ENCODE measurements at regions not wholly inside any gene's neighbourhood (a gene's known extent, or its start where the extent isn't known, plus 50 kb on each side); places are given as distances from the start of the nearest gene placed in this dataset.
"Not testable (repeated sequence)": the region's sequence is repeated elsewhere in the genome, so short reads cannot be mapped to it uniquely, and the experiment has no call there.

DNA sequence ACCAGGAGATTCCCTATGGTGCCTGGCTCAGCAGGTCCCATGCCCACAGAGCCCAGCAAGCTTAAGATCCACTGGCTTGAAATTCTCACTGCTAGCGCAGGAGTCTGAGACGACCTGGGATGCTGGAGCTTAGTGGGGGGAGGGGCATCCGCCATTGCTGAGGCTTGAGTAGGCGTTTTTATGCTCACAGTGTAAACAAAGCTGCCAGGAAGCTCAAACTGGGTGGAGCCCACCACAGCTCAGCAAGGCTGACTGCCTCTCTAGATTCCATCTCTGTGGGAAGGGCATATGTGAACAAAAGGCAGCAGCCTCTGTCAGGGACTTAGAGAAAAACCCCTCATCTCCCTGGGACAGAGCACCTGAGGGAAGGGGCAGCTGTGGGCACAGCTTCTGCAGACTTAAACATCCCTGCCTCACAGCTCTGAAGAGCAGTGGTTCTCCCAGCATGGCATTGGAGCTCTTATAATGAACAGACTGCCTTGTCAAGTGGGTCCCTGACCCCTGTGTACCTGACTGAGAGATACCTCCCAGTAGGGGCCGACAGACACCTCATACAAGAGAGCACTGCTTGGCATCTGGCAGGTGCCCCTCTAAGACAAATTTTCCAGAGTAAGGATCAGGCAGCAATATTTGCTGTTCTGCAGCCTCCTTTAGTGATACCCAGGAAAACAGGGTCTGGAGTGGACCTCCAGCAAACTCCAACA lies 231.5 kb upstream of the SETMAR start:
- DNase-seq (ENCODE audit: low read depth), result no peak

DNA sequence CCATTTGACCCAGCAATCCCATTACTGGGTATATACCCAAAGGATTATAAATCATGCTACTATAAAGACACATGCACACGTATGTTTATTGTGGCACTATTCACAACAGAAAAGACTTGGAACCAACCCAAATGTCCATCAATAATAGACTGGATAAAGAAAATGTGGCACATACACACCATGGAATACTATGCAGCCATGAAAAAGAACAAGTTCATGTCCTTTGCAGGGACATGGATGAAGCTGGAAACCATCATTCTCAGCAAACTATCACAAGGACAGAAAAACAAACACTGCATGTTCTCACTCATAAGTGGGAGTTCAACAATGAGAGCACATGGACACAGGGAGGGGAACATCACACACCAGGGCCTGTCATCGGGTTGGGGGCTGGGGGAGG lies 225.9 kb upstream of the SETMAR start:
- not testable (repeated sequence) for DNase-seq (ENCODE audit: low read depth)

DNA sequence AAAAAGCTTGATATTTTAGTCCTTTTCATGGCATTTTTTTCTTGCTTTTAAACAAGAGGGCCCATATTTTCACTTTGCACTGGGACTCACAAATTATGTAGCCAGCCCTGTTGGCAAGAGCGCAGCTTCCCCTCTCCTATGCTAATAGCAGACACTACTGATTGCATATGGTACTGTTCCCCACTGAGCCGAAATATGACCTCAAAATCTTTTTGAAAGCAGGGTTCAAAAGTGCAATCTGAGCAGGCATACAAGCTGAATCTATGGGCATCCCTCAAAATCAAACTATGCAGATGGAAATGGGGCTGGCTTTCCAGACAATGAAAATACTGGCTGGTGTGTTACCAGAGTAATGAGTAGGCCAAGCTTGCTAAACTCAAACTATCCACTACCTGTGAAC lies 225.2 kb upstream of the SETMAR start:
- DNase-seq (ENCODE audit: low read depth), result no peak

DNA sequence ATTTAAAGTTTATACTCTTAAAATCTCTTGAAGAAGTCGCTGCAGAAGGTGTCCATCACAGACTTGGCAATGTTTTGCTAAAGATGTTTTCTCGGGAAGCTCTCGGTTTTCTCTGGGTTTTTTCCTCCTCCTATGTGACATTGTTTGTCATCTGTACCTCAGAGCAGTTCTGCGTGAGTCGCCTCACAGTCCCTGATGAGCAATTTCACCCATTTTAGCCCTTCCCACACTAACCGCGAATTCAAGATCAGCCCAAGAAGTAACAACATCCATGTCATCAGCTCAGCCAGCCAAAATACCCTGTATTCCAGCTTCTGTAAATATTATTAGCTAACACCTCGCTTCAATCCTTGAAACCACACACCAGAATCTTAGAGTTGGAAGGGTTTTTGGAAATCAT lies 224.3 kb upstream of the SETMAR start:
- no peak for DNase-seq (ENCODE audit: low read depth)

DNA sequence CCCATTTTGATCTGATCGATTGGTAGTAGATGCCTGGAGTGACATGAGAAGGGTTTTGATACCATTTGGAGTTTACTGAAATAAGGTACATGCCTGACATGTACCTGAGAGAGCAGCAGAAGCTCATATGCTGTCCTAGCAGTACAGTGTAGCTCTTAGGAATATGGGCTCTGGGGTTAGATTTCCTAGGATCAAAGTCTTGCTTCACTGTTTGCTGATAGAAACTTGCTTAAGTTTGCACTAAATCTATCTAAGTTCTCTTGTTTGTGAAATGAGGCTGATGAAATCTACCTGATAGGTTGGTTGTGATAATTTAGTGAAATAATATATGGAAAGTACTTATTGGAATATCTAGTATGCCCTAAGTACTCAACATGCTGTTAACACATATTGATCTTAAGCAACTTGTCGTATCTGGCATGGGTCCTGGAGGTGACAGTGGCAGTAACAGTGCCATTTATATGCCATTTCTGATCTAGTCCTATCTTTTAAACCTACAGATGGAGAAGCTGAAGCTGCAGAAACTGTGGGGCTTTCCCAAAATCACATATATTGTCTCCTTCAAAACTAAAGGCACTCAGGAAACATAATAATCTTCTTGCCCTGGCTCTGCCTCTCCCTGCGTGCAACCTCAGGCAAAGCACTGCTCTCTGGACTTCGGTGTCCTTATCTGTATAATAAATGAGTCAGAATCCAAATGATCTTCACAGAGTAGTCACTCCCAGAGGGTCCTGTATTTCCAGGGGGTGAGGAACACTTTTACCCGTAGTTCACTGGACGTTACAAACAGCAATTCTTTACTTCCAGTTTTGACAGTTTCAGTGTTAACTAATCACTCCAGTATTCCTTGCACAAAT lies 223.6 kb upstream of the SETMAR start:
- DNase-seq (ENCODE audit: low read depth), result no peak

DNA sequence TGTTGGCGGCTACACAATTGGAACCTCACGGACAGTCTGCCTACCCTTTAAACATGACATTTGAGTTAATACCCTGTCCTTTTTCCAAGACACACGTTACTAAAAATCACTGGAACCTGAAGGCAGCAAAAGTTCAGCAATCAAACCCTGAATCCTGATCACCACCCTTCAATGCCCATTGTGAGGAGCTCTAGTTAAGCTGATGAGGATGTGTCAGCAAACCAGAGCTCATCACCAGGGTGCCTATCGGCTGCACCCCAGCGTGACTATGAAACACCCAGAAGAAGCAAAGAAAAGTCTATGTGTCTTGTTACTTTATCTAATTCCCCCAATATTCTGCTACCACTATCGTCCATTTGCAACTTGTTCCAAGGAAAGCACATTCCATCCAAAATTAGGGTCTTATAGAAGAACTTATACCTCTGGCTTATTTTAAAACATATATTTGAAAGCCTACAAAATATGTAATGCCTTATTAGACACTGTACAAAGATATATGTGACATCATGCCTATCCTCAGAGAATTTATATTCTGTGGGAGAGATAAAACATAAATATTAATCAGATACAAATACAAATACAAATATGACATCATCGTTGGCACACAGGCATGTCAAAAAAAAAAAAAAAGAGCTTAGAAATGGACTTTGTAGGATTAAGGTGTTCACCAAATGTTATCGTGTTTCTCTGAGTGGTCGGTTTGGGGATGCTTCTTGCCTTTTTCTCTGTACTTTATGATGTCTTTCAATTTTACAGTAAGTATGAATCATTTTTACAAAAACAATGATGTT lies 219.7 kb upstream of the SETMAR start:
- DNase-seq (ENCODE audit: low read depth), result no peak

DNA sequence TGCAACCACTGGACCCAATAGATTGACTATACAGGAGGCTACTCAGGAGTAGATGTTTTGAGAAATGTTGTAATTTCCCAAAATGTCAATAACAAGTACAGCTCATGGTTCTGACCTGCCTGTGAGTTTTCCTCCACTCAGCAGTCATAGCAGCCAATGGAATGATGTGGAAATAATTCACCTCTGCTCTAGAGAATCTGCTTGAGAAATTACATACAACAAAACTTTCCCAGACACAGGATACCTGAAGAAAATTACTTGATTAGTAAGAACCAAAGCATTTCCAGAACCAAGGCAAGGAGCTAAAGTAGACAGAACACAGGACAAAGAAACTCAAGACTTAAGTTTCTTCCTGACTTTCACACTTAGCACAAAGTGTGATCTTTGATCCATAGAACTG lies 218.9 kb upstream of the SETMAR start:
- DNase-seq (ENCODE audit: low read depth), result no peak

DNA sequence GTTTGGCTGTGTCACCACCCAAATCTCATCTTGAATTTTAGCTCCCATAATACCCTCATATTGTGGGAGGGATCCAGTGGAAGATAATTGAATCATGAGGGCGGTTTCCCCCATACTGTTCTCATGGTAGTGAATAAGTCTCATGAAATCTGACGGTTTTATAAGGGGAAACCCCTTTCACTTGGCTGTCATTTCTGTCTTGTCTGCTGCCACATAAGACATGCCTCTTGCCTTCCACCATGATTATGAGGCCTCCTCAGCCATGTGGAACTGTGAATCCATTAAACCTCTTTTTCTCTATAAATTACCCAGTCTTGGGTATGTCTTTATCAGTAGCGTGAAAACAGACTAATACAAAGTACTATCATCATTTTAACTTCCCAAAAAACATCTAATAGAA lies 216.5 kb upstream of the SETMAR start:
- DNase-seq (ENCODE audit: low read depth), result not testable (repeated sequence)

DNA sequence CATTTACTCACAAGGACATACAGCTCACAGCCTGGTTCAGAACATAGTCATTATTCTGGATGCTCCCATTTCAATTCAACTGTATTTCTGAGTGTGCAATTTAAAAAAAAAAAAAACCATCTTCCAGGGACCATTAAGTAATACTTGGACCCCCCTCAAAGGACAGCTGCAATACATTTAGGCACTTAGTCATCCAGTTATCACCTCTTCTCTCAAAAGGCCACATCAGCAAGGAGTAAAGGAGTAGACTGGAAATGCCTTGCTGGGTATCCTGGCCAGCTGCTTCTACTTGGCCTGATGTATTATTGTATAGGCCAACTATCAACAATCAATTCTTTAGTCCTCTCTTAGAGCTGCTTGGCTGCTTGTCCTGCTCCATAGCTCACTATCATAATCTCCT lies 211.4 kb upstream of the SETMAR start:
- no peak for DNase-seq (ENCODE audit: low read depth)

DNA sequence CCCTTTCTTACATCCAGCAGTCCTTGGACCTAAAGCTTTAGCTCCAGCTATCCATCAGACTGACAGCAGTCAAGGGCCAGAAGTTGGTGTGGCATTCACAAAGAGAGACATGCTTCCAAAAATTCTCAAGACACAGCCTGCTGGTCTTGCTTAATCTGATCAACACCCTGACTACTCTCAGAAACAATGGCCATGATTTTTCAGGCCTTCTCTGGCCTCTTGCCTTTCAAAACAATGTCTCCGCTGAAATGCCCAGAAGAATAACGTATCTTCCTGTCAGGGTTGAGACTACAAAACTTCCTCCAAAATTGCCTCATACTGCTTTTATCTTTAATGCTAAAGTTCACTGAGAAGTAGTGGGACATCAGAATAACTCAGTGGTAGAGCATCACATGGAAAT lies 205.4 kb upstream of the SETMAR start:
- DNase-seq (ENCODE audit: low read depth), result no peak

DNA sequence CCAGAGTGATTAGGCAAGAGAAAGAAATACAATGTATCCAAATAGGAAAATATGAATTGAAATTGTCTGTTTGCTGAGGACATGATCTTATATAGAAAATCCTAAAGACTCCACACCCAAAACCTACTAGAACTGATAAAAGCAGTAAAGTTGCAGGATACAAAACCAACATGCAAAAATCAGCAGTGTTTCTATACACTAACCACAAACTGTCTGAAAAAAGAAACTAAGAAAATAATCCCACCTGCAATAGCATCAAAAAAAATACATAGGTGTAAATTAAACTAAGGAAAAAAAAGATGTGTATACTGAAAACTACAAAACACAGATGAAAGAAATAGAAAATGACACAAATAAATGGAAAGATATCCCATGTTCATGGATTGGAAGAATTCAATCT lies 203.6 kb upstream of the SETMAR start:
- no peak for DNase-seq (ENCODE audit: low read depth)

DNA sequence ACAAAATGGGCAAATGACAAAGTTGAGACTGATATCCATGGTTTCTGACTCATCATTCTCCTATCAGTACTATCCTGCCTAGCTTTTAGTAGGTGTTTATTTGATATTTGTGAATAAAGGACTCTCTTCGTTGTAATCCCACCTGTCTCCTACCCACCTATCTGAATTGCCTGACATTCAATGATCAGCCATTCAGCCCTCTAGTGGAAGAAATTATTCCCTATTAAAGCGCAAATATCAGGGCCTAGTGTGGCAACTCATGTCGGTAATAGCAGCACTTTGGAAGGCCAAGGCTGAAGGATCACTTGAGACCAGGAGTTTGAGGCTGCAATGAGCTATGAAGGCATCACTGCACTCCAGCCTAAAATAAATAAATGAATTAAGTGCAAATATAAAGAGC lies 195.7 kb upstream of the SETMAR start:
- no peak for DNase-seq (ENCODE audit: low read depth)

DNA sequence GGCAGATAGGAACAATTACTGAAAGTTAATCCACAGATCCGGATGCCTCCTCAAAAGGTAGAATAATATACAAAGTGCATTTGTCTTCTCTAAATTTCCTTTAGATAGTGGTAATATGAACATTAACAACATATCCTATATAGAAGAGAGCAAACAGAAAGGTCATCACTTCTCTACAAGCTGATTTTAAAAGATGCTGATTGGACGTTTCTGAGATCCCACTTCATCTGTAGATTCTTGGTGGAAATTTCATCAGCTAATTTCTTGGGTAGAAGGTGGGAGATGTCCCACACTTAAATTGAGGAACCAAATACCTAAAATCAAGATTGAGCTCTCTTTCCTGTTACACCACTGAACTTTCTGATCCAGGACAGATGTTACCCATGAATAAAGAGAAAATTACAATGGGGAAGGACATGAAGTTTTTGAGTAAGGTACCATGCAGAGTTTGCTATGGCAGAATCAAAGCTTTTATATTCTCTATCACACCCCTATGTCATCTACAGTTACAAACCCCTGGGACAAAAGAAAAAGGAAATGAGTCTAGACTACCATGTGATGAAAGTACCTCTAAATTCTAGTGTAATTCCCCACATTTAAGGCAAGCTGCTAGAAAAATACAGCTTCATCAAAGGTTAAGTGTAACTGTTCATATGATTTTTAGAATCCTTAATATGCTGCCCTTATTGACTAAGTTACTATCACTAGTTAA lies 189.2 kb upstream of the SETMAR start:
- no peak for DNase-seq (ENCODE audit: low read depth)

DNA sequence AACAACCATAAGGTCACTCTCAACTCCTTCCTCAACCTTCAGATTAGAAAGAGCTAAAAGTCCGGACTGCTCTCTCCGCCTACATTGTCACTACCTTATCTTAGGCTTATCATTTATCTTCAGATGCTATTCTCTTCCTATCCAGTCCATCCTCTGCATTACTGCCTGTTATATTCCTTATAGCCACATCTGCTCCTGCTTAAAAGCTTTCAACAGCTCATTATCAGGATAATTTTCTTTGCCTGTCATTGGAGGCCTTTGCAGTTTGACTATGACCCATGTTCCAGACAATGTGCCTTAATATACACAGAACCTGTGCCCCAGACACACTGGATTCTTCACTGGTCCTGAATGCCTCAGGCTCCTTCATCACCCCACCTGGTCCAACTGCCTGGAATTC lies 184.1 kb upstream of the SETMAR start:
- no peak for DNase-seq (ENCODE audit: low read depth)

DNA sequence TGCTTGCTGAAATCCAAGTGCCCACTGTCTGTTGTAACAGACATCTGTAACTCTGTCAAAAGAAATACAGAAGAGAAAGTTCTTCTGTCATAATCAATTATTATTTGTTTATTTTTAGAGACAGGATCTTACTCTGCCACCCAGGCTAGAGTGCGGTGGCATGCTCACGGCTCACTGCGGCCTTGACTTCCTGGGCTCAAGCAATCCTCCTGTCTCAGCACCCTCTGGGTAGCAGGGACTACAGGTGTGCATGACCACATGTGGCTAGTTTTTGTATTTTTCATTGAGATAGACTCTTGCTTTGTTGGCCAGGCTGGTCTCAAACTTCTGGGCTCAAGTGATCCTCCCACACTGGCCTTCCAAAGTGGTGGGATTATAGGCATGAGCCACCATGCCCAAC lies 177.6 kb upstream of the SETMAR start:
- no peak for DNase-seq (ENCODE audit: low read depth)

DNA sequence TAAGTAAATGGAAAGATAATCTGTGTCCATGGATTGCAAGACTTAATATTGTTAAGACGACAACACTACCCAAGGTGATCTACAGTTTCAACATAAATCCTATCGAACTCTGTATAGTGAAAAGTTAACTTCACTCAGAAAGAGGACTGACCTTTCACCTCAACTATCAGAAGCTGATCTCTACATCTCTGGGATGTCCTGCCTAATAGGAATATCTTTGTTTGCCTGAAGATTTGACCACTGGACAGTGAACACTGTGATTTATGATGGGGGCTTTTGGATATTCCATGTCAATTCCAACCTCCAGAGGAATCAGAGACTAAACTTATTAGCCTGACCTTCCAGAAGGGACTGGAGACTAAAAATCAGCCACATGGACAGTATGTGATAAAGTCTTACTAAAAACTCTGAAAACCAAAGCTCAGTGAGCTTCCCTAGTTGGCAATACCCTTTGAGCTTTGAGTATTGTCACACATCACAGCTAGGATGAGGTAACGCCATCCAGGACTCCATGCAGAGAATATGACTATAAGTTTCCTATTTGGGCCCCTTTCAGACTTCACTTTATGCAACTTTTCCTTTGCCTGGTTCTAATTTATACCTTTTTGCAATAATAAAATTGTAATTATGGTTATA lies 164.9 kb upstream of the SETMAR start:
- no peak for DNase-seq (ENCODE audit: low read depth)

DNA sequence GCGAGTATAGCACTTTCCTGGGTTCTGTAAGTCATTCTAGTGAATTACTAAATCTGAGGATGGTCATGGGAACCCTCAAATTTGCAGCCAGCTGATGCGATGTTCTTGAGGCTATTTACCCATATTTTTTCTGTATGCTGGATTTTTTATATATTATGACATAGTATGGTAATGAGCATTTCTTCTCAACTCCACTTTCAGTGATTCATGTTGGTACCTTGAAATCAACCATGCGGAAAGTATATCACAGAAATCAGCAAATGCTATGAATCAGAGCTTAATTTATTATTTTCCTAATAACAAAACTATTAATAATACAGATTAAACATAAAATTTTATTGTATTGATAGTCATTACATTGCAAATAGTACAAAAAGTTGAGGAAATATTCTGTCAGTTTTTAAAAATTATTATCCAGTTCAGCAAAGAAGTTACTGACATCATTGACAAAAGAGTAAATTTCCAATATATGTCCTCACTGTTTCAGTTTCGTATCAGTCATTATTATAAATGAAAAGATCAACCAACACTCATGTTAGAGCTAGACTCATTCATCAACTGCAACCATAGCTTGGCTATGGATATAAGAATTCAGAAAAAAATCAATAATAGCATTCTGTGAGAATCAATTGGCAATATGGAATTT lies 164.3 kb upstream of the SETMAR start:
- DNase-seq (ENCODE audit: low read depth), result no peak

DNA sequence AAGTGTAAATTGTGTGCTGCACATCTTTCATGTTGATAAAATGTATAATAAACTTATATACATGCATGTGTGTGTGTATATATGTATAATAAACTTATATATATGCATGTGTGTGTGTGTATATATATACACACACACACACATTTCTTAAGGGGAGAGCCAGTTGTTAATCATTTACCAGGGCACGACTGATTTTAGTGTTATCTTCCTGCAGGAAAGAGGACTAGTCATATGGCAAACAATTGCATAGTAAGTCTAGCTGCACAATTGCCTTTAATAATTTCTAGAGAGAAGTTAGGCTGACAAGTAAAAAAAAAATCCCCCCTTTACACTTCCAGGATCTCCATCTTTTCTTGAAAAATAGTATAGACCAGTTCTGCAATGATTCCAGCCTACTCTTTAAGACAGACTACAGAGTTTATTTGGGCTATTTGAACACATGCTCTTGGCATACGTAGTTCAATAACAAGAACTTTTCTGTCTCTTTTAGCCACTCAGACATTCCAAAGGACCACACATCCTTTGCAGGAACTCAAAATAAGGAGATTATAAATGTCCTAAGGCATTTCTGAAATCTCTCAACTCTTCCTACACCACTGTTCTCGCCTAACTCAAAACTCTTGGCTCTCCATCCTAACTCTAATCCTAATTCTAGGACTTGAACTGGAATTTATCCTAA lies 163.6 kb upstream of the SETMAR start:
- no peak for DNase-seq (ENCODE audit: low read depth)

DNA sequence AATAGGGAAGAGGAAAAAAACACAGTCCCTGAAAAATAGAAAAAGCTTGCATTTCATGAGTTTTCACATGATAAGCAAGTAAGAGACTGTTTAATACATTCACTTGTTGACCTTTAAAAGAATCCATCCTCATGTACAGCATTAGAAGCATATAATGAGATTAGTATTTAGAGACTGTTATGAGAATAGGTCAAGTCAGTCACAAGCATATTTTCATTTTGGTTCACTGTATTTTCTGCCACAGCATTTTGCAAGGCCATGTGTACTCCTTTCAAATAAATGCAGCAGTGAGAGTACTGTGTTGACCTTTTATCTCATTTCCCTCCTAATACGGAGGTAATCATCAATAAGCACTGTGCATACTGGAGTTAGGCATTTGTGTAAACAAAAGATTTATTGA lies 162.2 kb upstream of the SETMAR start:
- no peak for DNase-seq (ENCODE audit: low read depth)

DNA sequence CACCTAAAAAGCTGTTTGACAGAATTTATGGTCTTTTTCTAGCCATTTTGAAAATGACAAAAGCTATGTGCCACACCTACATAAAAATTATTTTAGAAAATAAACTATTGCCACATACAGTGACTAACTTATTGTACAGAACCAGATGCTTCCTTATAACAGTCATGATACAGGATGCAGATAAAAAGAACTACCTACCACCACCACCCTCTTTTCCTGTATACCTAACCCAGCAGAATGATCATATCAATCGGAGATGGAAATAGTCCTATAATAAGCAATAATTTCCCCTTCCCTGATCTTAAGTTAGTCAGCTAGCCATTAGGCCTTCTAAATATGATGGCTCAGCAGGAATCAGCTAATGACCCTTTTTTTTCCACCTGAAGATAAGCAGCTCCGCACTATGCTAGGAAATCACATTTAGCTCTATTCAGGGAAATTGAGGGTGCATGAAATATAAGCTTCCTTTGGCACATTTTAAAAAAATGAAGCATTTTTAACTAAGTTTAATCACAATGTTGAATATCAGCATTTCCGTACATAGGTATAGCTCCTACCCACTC lies 155.5 kb upstream of the SETMAR start:
- no peak for DNase-seq (ENCODE audit: low read depth)
